PC-9 (cell line): ENCODE measurements at regions not wholly inside any gene's neighbourhood (a gene's known extent, or its start where the extent isn't known, plus 50 kb on each side); places are given as distances from the start of the nearest gene placed in this dataset.

Experiments used
- CTCF ChIP-seq: fragments of 200-600 bp; sonication (generic); conservative IDR thresholded peaks from 2 replicates; pipeline ENCODE4 v1.6.1; 2017; ENCODE audit warnings: mixed run types, antibody characterized with exemption, mild to moderate bottlenecking, moderate library complexity
- EZH2 ChIP-seq: fragments of 200-600 bp; sonication (generic); IDR thresholded peaks from 2 replicates; pipeline ENCODE4 v1.8.0; 2017; ENCODE audit warnings: antibody characterized with exemption, low read depth

- no peak for TF ChIP-seq CTCF
- TF ChIP-seq EZH2, result no peak
Measured at GRCh38 chr6:82712389-82712788, 348.8 kb downstream of the TPBG start.
